ENCODE measurements at regions not wholly inside any gene's neighbourhood (a gene's known extent, or its start where the extent isn't known, plus 50 kb on each side); places are given as distances from the start of the nearest gene placed in this dataset.

GRCh38 chr5:57862471-57862911, 379.9 kb upstream of the ACTBL2 start:
- no peak for TF ChIP-seq CTCF (conservative IDR thresholded peaks at IDR 0.05; ENCODE audit: low read depth, low read length)
- TF ChIP-seq EZH2phosphoT487 (IDR thresholded peaks at IDR 0.05; ENCODE audit: borderline replicate concordance, low read length), result no peak

All from PC-3 (cell line).